HG03378 (cell line): ENCODE measurements at regions not wholly inside any gene's neighbourhood (a gene's known extent, or its start where the extent isn't known, plus 50 kb on each side); places are given as distances from the start of the nearest gene placed in this dataset.

Experiments
- ATAC-seq: cut with Tn5 transposase; IDR thresholded peaks from one replicate; pipeline ENCODE4 v1.9.1; 2021; ENCODE audit warnings: mild to moderate bottlenecking, moderate library complexity; ENCODE audit not compliant: unreplicated experiment

DNA sequence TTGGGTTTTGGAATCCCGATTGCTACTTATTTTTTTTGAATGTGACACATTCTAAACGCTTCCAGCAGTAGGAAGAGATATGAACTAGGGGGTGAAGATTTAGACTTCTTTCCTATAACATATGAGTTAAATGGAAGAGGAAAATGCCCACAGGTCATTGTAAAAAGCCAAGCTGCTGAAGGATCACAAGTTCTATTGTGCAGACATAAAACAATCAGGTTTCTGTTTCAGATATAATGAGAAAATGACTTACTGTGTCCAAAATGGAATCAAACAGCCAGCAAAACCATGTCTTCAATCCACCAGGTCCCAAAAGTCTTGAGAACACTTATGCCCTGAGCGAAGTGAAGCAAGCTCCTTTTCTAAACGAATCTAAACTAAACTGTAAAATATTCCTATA lies 157.0 kb upstream of the SOX9 start:
- ATAC-seq = no peak

DNA sequence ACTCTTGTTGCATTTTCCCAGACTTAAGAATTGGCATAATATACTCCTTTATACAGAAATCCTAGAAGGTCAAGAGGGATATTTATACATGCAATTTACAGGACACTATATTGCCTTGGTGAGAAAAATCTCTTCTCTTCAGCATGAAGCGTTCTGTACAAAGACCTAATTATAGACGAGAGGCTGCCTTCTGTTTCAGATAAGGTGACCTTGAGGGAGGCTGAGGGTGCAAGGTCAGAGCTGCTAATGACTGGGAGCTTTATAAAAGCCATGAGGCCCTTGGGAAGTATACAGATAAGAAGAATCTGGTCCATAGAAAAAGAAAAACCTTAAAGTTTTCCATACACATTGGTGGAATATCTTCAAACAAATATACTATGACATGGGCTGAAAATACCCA lies 156.3 kb upstream of the SOX9 start:
- no peak for ATAC-seq

DNA sequence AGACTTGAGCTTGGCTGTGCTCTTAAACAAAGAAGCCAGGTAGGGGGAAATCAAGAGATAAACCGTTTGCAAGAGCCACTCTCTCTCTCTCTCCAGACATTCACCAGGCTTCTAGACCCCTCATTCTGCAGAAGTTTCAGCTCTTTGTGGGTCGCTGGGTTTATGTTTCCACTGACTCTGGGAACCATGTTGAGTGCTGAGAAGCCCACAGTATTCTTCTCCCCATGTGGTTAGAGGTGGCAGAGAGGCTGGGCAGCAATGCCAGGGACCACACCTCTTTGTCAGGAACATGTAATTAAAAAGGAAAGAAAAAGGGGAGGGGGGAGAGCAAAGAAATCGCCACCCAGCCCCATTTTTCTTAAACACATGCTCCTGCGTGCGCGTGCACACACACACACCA lies 154.8 kb upstream of the SOX9 start:
- no peak for ATAC-seq

GRCh38 chr17:71966459-71967313 lies 154.1 kb upstream of the SOX9 start:
- ATAC-seq = no peak

DNA sequence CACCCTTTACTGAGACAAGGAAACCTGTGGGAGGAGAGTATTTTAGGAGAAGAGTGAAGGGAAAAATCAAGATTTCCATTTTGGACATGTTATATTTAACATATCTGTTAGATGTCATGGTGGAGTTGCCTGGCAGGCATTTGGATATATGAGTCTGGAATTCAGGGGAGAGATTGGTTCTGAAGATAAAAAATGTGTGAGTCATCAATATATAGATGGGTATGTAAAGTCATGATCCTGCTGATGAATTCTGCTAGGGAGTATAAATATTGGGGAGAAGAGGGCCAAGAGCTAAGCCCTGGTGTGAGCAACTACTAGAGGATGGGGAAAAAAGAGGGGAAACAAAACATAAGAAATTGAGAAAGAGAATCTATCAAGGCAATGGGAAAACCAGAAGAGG lies 151.3 kb upstream of the SOX9 start:
- no peak for ATAC-seq

DNA sequence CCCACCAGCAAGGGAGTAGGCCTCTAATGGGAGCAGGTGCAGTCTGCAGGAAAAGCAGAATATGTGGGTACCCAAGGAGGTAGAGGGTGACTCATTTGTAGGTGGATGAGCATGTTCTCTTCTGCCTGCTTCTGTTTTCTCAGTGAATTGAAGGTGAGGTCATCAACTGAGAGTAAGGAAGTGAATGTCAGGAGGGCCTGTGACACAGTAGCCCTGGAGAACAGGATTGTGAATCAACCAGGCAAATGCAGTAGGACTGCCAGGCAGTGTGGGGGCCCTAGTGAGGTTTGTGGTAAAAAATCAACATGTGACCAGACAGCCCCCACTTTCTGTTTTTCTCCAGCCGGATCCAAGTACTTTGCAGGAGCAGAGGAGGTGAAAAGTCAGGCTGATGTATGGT lies 150.5 kb upstream of the SOX9 start:
- no peak for ATAC-seq

GRCh38 chr17:71974051-71974450 lies 146.8 kb upstream of the SOX9 start:
- no peak for ATAC-seq

DNA sequence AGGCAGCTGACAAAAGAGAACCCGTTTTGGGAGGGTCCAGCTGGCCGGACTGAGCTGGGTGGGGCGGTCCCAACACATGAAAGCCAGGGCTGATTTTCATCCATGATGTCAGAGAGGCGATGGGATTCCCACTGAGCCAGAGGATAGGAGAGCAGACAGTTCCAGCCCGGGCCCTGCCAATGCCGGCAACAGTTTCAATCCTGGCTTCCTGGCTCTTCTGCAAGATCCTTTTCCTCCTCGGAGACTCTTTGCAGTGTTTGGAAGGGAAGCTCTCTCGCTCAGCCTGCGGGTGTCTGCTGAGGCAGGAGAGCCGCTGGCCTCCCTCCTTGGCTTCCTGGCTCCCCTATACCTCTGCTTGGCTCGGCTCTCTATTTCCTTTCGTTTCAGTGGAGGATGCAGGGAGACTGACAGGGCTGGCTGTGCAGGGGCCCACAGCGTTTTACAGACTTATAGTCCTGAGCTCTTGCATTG lies 145.5 kb upstream of the SOX9 start:
- ATAC-seq = no peak

DNA sequence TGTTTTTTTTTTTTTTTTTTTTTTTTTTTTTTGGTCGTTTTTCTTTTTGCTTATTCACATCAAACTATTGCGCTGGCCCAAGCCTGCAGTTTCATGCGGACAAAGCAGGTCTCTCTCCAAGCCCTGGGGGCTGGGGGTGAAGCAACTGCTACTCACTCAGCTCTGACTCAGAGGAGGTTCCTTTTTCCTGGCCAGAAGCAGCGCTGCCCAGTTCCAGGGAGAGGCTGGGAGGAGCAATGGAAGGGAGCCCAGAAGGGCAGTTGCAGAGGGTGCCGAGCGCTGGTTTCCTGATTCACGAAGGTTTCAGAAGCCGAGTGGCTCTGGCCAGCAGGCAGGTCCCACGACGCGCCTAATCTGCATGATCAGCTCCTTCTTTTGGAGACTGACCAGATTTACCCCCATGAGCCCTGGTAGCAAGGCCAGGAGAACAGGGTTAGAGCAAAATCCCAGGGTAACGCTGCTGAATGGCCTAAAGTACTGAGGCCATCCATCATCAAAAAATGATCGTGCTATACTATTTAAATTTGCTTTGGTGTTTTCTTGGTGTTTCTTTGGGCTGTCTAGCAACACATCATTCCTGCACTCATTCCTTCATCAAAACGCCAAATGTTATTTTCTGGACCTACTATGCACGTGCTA lies 144.7 kb upstream of the SOX9 start:
- ATAC-seq = no peak

DNA sequence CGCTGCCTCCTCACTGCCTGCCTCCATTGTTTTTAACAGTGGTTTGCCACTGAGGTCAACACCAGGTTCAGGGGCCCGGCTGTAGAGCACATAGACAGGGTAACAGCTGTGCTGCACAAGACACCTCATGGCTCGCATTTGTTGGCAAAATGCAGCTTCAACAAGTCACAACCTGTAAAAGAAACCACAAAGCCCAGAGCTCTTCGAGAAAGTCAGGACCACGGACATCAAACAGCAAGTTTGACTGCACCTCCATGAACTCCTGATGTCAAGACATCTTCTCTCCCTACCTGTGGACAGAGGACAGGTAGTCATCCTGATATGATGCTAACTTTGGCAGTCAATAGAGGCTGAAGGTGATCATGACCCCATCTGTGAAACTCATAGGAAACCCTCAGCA lies 142.4 kb upstream of the SOX9 start:
- no peak for ATAC-seq

DNA sequence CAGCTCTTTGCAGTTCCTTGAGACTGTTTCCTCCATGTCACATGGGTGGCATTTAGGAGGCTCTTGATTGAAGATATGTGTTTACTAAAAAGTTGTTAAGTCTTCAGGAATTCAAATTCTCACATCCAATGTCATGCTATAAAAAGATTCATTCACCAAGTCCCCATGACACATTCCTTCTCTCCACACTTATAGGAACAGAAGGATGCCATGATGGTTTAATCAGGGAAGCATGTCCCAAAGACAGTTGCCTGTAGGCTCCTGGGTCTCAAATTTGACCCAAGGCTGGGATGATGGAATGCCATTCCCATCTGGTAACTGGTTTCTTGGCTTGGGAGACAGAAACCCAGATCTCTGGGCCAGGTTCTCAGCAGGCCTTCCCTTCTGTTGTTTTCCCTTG lies 140.6 kb upstream of the SOX9 start:
- ATAC-seq = no peak

- no peak for ATAC-seq
Measured at GRCh38 chr17:71983828-71984227, 137.0 kb upstream of the SOX9 start.

DNA sequence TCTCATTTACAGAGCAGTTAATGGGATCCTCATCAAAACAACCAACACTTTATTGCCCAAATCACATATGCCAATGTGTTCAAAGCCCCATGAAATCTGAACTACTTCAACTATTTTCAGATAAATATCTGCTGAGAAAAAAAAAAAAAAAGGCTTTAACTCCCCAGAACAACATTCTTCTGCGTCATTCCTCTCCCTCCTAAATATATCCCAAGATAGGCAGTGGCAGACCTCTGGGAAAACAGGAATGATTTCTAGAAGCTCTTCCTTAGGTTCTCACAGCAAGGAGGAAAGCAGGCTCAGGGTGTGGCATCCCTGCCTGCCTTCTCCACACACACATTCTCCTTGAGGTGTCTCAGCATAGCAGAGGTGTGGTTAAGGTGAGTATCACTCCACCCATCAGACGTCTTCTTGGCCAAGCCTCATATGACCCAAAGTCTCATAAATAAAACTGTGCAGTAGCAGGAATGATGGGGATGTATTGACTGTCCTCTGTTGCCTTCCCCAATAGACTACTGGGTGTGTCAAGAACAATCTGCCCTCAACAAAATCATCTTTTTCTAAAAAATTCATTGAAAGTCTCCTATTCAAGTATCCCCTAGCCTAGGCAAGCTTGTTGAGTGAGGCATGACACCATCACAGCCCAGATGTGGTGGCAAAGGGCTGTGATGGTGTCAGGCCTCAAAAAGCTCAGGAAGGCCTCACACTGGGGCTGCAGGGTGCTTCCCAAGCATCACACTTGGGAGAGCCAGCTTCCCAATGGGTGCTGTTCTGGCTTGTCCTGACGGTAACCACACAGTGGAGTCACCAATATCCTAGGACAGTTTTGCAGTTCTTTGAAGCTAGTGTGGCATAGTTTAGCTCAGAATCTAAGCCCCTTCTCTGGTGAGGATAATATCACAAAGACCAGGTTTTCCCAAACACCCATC lies 135.4 kb upstream of the SOX9 start:
- ATAC-seq = no peak

- no peak for ATAC-seq
Measured at GRCh38 chr17:71986886-71987285, 133.9 kb upstream of the SOX9 start.

DNA sequence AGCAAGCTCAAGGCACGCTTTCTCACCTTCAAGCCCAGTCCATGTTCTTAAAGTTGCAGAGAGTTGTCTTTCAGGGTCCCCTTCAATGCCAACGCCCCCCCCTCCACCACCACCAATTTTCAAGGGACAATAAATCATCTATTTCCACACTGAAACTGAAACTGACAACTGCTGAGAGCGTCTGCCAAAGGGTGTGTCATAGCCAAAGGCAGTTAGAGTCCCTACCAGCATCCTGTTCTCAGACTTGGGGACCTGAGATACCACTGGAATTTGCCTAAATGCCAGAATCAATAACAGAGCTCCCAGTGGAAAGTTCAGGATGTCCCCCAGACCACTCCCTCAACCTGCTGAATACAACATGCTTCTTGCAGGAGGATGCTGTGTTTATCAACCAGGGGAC lies 133.2 kb upstream of the SOX9 start:
- no peak for ATAC-seq

- ATAC-seq = no peak
Measured at GRCh38 chr17:71989117-71989516, 131.7 kb upstream of the SOX9 start.

DNA sequence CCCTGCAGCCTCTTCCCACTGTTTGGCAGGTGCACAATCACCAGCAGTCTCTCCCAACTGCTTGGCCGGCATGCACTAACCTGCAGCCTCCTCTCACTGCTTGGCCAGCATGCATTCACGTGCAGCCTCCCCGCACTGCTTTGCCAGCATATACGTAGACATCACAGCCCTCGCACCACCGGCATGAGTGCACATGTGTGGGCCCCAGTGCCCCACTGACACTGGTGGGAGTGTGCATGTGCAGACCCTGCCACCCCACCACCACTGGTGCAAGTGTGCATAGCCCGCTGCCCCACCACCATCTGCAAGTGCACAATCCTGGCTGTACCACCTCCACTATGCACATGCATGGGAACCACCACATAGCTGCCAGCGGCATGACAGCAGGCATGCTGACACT lies 127.5 kb upstream of the SOX9 start:
- ATAC-seq = no peak

GRCh38 chr17:71995590-71995989 lies 125.2 kb upstream of the SOX9 start:
- ATAC-seq = no peak

GRCh38 chr17:72004011-72004427 lies 116.8 kb upstream of the SOX9 start:
- no peak for ATAC-seq

DNA sequence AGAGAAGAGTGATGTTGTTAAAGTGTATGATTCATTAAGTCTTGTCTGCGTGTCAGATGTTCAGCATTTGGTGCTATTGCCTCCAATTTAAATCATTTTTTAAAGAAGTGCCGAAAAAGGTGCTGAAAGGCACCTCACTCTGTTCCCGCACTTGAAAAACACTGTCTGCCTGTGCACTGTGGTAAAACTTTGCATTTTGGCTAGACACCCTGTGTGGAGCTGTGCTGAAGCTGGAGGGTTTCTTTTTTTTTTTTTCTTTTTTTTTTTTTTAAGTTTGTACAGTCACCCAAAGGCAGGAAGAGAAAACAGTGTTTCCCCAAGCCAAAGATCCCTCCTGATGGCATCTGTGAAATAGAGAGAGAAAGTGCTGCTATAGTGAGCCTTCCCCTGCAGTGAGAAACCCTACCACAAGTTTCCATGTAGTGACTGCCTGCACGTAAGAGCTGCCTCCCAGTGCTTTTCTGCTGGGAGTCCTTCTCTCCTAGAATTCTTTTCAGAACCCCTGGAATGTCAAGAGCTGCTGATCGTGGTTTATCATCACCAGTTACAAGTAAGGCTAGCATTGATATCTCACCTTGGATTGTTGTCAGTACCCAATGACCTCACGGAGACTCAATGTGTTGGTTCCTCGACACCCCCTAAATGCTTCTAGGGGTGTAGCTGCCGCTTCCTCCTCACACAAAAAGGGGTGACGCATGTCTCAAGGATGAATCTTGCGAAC lies 116.0 kb upstream of the SOX9 start:
- ATAC-seq = peak; percentile 47
